GM06990 (cell line): ENCODE measurements at regions not wholly inside any gene's neighbourhood (a gene's known extent, or its start where the extent isn't known, plus 50 kb on each side); places are given as distances from the start of the nearest gene placed in this dataset.

Experiments
- DNase-seq: peaks from one replicate; pipeline ENCODE4 v3.0.0-alpha.2; 2011; ENCODE audit not compliant: insufficient read length; ENCODE audit errors: extremely low read depth
- H3K27me3 ChIP-seq: replicated peaks from 2 replicates; pipeline ENCODE4 v1.6.0; 2011; ENCODE audit warnings: low read length; ENCODE audit not compliant: control insufficient read depth, insufficient read depth
- H3K36me3 ChIP-seq: 2 replicates; pipeline ENCODE4 v1.5.1; 2011; ENCODE audit warnings: low read length; ENCODE audit not compliant: control insufficient read depth, insufficient read depth
- H3K4me3 ChIP-seq: replicated peaks from 2 replicates; pipeline ENCODE4 v1.5.1; 2011; ENCODE audit warnings: low read depth, mild to moderate bottlenecking, control low read depth, low read length
- TF ChIP-seq, protein P1 (sequence below): IDR thresholded peaks from 2 replicates; pipeline ENCODE4 v1.5.1; 2011; ENCODE audit warnings: low read length, control low read depth, mild to moderate bottlenecking, inconsistent platforms; ENCODE audit not compliant: insufficient read depth, poor library complexity, severe bottlenecking

DNA sequence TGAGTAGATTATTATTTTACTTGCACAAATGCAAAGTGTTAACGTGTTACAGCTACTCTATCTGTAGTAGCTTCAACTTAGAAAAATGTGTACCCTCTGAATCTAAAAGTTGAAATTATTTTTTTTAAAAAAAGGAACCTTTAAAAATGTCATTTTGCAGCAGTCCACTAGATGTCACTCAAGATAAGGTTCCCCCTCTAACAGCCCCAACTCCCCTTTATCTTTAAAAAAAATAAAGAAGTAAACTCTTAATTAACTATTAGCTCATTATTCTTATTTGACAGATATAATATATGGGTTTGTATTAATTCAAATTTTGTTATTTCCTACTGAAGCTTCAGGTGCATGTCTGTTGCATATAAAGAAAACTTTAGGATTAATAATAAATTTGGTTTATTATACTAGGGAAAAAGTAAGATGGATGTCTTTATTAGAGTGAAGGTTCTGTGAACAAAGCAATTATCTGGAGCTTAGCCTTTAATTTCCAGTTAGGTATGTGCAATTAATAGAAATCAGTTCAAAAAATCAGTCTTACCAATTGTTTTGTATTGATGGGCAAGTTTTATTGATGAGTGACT is 288.5 kb downstream of the VGLL3 start:
- no peak for DNase-seq
- Histone ChIP-seq H3K36me3 (no peaks in the 10 kb centered on the region), H3K4me3 (no peak overlapping the region), H3K27me3 (no peaks in the 10 kb centered on the region)
- TF ChIP-seq, protein P1, sequence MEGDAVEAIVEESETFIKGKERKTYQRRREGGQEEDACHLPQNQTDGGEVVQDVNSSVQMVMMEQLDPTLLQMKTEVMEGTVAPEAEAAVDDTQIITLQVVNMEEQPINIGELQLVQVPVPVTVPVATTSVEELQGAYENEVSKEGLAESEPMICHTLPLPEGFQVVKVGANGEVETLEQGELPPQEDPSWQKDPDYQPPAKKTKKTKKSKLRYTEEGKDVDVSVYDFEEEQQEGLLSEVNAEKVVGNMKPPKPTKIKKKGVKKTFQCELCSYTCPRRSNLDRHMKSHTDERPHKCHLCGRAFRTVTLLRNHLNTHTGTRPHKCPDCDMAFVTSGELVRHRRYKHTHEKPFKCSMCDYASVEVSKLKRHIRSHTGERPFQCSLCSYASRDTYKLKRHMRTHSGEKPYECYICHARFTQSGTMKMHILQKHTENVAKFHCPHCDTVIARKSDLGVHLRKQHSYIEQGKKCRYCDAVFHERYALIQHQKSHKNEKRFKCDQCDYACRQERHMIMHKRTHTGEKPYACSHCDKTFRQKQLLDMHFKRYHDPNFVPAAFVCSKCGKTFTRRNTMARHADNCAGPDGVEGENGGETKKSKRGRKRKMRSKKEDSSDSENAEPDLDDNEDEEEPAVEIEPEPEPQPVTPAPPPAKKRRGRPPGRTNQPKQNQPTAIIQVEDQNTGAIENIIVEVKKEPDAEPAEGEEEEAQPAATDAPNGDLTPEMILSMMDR, result peak; percentile 51

DNA sequence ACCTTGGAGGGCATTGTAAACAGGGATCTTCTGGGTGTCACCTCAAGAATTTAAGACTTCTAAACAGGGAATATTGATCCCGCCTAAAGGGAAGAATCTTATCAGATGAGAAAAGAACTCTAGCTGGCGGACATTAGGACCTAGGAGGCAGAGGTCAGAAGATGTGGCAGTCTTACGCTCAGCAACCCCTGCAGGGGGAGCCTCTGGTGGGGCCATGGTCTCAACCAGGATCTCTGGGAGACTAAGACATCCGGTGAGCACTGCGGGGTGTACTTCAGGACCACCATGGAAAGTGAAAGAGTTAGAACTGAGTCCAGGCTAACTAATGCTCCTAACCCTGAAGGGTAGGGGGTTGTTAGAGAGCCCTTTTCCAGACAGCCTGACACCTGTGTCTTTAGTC is 295.2 kb downstream of the VGLL3 start:
- H3K27me3 ChIP-seq, result no peaks in the 10 kb centered on the region
- TF ChIP-seq, protein P1, result no peak
- no peaks in the 10 kb centered on the region for H3K36me3 ChIP-seq
- no peak overlapping the region for H3K4me3 ChIP-seq
- DNase-seq, result no peak

DNA sequence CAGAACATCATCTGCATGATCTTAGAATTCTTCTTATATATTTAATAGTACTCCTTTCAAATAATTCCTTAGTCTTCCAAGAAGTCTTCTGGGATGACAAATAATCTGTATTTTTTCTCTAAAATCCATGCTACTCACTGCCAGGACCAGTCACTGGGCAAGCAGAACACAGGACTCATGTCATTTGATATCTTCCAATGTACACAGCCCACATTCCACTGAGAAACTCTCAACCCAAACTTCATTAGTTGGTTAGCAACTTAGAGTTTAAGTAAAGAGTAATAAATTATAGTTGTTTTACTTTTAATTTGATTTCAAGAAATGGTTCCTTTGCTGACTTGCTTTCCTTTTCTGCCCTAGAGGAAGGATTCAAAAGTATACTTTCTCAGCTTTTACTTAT is 317.0 kb downstream of the VGLL3 start:
- Histone ChIP-seq H3K4me3 (no peak overlapping the region), H3K36me3 (no peaks in the 10 kb centered on the region), H3K27me3 (no peaks in the 10 kb centered on the region)
- TF ChIP-seq, protein P1, result no peak
- DNase-seq, result no peak

DNA sequence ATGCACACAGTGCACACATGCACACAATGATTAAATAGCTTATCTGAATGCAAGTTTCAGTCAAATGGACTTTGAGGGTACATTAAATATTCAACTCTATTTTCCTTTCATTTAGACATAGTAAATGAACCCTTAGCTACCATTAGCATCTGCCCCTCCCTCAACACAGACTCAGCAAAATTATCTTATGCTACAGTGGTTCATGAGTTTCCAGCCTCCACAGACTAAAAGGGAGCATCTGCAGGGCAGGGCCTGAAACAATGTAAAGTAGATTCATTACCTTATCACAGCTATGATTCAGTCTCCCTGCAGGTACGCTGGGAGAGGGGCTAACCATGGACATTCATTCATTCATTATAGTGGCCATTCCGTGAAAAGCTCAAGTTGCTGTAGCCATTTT is 329.1 kb downstream of the VGLL3 start:
- Histone ChIP-seq H3K36me3 (no peaks in the 10 kb centered on the region), H3K27me3 (no peaks in the 10 kb centered on the region), H3K4me3 (no peak overlapping the region)
- TF ChIP-seq, protein P1, result no peak
- no peak for DNase-seq

DNA sequence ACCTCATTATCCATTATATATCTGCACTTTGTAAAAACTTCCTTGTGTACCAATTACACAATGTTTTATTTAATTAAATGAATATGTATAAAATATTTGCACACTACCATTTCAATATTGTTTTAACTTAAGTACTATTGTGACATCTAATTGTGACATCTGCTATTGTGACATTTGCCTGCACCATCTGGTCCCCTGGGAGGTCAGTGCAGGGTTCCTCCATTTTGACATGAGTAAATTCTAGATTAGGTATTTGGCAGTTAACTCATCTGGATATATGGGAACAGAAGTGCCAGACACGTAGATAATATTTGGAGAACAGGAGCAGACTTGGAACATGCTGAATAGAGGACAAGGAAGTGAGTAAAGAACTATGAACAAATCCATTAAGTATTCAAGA is 332.1 kb downstream of the VGLL3 start:
- DNase-seq, result no peak
- H3K27me3 ChIP-seq, result no peaks in the 10 kb centered on the region
- TF ChIP-seq, protein P1, result no peak
- no peak overlapping the region for H3K4me3 ChIP-seq
- no peaks in the 10 kb centered on the region for H3K36me3 ChIP-seq
